ENCODE measurements at regions not wholly inside any gene's neighbourhood (a gene's known extent, or its start where the extent isn't known, plus 50 kb on each side); places are given as distances from the start of the nearest gene placed in this dataset.

GRCh38 chr1:106526650-106527049, 529.8 kb upstream of the PRMT6 start:
- DNase-seq (ENCODE audit: insufficient read length), result no peak
- TF ChIP-seq POLR2AphosphoS5 (IDR thresholded peaks at IDR 0.05; ENCODE audit: low read depth, low read length) (no peak), TAF1 (IDR thresholded peaks at IDR 0.05; ENCODE audit: borderline replicate concordance, low read depth, low read length) (no peak), POLR2A (IDR thresholded peaks at IDR 0.05; ENCODE audit: low read depth, low read length) (no peak)
- FAIRE-seq, result no peak

- FAIRE-seq (no peak), DNase-seq (ENCODE audit: insufficient read length) (no peak)
- no peak for TF ChIP-seq POLR2AphosphoS5 (IDR thresholded peaks at IDR 0.05; ENCODE audit: low read depth, low read length)
- TF ChIP-seq POLR2A (IDR thresholded peaks at IDR 0.05; ENCODE audit: low read depth, low read length), result no peak
- no peak for TF ChIP-seq TAF1 (IDR thresholded peaks at IDR 0.05; ENCODE audit: borderline replicate concordance, low read depth, low read length)
Observed at GRCh38 chr1:106534612-106535011, 521.9 kb upstream of the PRMT6 start.

DNA sequence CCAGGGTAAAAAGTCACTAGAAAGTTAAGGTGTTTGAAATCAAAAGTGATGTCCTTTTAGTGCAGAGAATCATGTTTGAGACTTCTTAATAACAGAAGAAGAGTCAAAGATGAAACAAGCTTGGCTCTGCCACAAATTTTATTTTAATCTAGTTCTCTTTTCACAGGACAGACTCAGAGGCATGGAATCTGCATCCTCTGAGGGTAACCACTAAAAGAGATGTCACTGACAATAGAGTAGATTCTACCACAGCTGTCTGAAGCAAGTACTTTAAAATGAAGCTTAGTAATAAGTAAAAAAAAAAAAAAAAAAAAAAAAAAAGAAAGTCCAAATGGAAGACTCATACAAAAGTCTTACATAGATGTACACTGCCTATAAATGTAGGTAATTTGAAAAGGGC, 519.7 kb upstream of the PRMT6 start:
- TF ChIP-seq POLR2A (IDR thresholded peaks at IDR 0.05; ENCODE audit: low read depth, low read length), result no peak
- TF ChIP-seq TAF1 (IDR thresholded peaks at IDR 0.05; ENCODE audit: borderline replicate concordance, low read depth, low read length), result no peak
- no peak for TF ChIP-seq POLR2AphosphoS5 (IDR thresholded peaks at IDR 0.05; ENCODE audit: low read depth, low read length)
- no peak for DNase-seq (ENCODE audit: insufficient read length)
- FAIRE-seq, result no peak

DNA sequence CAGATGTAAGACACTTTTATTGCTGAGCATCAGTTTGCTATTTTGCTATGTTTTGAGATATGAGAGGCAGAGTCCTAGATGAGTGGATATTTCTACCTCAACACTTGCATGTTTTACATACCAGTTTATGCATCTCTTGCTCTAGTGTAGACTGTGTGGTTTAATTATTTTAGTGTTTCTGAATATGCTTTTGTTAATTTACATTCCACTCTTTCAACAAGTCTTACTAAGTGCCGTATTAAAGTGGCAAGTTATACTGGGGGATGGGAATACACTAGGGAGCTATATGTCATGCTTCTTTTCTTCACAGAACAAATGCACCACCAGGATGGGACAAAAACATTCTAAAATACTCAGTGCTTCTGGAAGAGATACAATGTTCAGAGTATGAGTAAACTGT, 507.7 kb upstream of the PRMT6 start:
- DNase-seq (ENCODE audit: insufficient read length), result no peak
- no peak for FAIRE-seq
- TF ChIP-seq POLR2AphosphoS5 (IDR thresholded peaks at IDR 0.05; ENCODE audit: low read depth, low read length), result no peak
- no peak for TF ChIP-seq TAF1 (IDR thresholded peaks at IDR 0.05; ENCODE audit: borderline replicate concordance, low read depth, low read length)
- no peak for TF ChIP-seq POLR2A (IDR thresholded peaks at IDR 0.05; ENCODE audit: low read depth, low read length)

DNA sequence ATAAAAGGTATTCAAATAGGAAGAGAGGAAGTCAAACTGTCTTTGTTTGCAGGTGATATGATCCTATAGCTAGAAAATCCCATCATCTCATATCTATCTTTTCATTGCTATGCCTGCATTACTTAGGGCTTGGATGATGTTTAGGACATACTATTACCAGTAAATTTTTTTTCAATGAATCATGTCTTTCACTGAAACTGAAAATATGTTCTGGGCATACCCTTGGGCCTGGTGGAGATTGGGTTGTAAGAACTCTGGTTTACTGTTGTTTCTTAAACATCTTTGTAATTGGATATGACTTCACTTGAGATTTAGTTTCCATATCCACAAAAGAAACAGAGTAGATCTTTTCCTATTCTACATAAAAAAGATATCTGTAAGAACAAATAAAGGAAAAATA, 502.2 kb upstream of the PRMT6 start:
- TF ChIP-seq POLR2AphosphoS5 (IDR thresholded peaks at IDR 0.05; ENCODE audit: low read depth, low read length) (no peak), TAF1 (IDR thresholded peaks at IDR 0.05; ENCODE audit: borderline replicate concordance, low read depth, low read length) (no peak), POLR2A (IDR thresholded peaks at IDR 0.05; ENCODE audit: low read depth, low read length) (no peak)
- DNase-seq (ENCODE audit: insufficient read length) (no peak), FAIRE-seq (no peak)

DNA sequence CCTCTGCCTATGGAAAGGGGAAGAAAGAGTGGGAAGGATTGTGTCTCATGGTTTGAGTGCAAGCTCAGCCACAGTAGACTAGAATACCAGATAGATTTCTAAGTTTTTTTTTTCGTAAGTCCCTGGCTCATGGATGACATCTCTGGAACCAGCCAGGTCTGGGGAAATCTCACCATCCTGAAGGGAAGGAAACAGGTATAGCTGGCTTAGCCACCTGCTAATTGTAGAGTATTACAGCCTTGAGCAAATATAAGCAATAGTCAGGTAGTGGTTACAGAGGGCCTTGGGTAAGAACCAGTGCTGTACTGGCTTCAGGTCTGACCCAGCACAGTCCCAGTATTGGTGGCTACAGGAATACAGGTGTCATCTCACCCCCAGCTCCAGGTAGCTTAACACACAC, 500.9 kb upstream of the PRMT6 start:
- no peak for FAIRE-seq
- TF ChIP-seq POLR2A (IDR thresholded peaks at IDR 0.05; ENCODE audit: low read depth, low read length), result no peak
- no peak for TF ChIP-seq TAF1 (IDR thresholded peaks at IDR 0.05; ENCODE audit: borderline replicate concordance, low read depth, low read length)
- TF ChIP-seq POLR2AphosphoS5 (IDR thresholded peaks at IDR 0.05; ENCODE audit: low read depth, low read length), result no peak
- no peak for DNase-seq (ENCODE audit: insufficient read length)

- no peak for FAIRE-seq
- no peak for DNase-seq (ENCODE audit: insufficient read length)
- TF ChIP-seq POLR2AphosphoS5 (IDR thresholded peaks at IDR 0.05; ENCODE audit: low read depth, low read length), result no peak
- no peak for TF ChIP-seq POLR2A (IDR thresholded peaks at IDR 0.05; ENCODE audit: low read depth, low read length)
- TF ChIP-seq TAF1 (IDR thresholded peaks at IDR 0.05; ENCODE audit: borderline replicate concordance, low read depth, low read length), result no peak
Observed at GRCh38 chr1:106564192-106564591, 492.3 kb upstream of the PRMT6 start.

DNA sequence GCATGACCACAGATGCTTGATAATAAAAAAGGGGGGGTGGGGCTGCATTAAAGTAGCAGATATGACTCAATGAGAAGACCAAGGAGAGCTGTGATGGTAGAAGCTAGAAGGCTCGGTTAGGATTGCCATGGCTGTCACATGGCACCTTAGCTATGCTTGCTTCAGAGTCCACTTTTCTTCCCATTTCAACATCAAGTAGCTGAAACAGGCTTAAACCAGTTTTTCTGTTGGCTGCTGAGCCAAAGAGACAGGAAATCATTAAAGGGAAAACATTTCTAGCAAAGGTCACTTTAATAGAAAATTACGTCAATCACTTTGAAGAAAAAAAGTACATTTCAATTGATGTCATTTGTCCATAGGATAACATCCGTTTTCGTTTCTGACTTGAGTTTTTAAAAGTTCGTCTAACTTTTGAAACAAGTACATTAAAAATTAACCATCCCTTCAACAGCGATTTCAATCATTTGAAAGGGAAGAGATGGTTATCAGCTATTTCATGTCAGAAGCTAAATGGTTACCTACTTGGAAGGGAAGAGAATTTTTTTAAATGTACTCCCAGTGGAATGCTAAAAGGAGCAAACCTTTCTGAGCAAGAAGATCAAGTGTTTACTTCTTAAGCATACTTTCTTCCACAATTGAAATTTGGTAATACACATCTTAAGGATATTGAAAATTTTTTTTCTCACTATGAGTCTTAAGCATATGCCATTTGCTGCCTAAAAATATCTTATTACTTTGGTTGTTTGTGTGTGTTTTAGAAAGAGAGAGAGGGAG, 488.1 kb upstream of the PRMT6 start:
- FAIRE-seq (no peak), DNase-seq (ENCODE audit: insufficient read length) (no peak)

GRCh38 chr1:106571109-106571508, 485.4 kb upstream of the PRMT6 start:
- DNase-seq (ENCODE audit: insufficient read length), result no peak
- TF ChIP-seq POLR2A (IDR thresholded peaks at IDR 0.05; ENCODE audit: low read depth, low read length) (no peak), POLR2AphosphoS5 (IDR thresholded peaks at IDR 0.05; ENCODE audit: low read depth, low read length) (no peak), TAF1 (IDR thresholded peaks at IDR 0.05; ENCODE audit: borderline replicate concordance, low read depth, low read length) (no peak)
- no peak for FAIRE-seq

More for the DNA sequence above, 488.1 kb upstream of the PRMT6 start:
- TF ChIP-seq POLR2AphosphoS5 (IDR thresholded peaks at IDR 0.05; ENCODE audit: low read depth, low read length), result no peak
- TF ChIP-seq TAF1 (IDR thresholded peaks at IDR 0.05; ENCODE audit: borderline replicate concordance, low read depth, low read length), result no peak
- no peak for TF ChIP-seq POLR2A (IDR thresholded peaks at IDR 0.05; ENCODE audit: low read depth, low read length)

DNA sequence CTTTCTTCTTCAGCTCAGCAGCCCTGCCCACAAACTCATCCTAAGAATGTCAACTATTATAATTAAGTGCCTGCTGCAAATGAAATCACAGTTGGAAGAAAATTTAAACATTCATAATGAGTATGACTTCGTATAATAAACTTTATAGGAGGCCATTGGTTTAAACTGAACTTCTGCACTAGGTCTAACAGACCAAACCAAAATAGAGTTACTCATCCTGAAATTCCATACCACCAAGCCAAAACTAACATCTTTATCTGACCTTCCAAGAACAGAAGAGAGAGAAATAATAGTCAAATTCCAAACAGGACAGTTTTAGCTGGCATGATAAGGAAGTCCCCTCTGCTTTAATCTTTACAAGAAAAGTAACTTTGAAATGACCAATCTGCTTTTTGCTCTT, 472.4 kb upstream of the PRMT6 start:
- DNase-seq (ENCODE audit: insufficient read length) (no peak), FAIRE-seq (no peak)
- TF ChIP-seq POLR2AphosphoS5 (IDR thresholded peaks at IDR 0.05; ENCODE audit: low read depth, low read length), result no peak
- TF ChIP-seq POLR2A (IDR thresholded peaks at IDR 0.05; ENCODE audit: low read depth, low read length), result no peak
- no peak for TF ChIP-seq TAF1 (IDR thresholded peaks at IDR 0.05; ENCODE audit: borderline replicate concordance, low read depth, low read length)

GRCh38 chr1:106584676-106585075, 471.8 kb upstream of the PRMT6 start:
- FAIRE-seq (no peak), DNase-seq (ENCODE audit: insufficient read length) (no peak)
- TF ChIP-seq POLR2A (IDR thresholded peaks at IDR 0.05; ENCODE audit: low read depth, low read length), result no peak
- no peak for TF ChIP-seq POLR2AphosphoS5 (IDR thresholded peaks at IDR 0.05; ENCODE audit: low read depth, low read length)
- no peak for TF ChIP-seq TAF1 (IDR thresholded peaks at IDR 0.05; ENCODE audit: borderline replicate concordance, low read depth, low read length)

- no peak for TF ChIP-seq POLR2AphosphoS5 (IDR thresholded peaks at IDR 0.05; ENCODE audit: low read depth, low read length)
- no peak for FAIRE-seq
- no peak for DNase-seq (ENCODE audit: insufficient read length)
Observed at GRCh38 chr1:106600626-106601025, 455.8 kb upstream of the PRMT6 start.
